SK-N-SH (cell line): ENCODE measurements at regions not wholly inside any gene's neighbourhood (a gene's known extent, or its start where the extent isn't known, plus 50 kb on each side); places are given as distances from the start of the nearest gene placed in this dataset.
A peak's percentile ranks its signal among the peaks of the same experiment; 100 is the strongest.

ENCODE experiments used
- CTCF ChIA-PET: fragments of 300-600, 350-600 bp; formaldehyde crosslinking; extraction: SDS; loops from one replicate; lab custom pipeline; 2021; lab: Yijun Ruan, JAX
- POLR2A ChIA-PET: fragments of 350-600 bp; sonication (Branson Sonifier 250); formaldehyde crosslinking; extraction: SDS; loops from one replicate; lab custom pipeline; 2020; ENCODE audit warnings: antibody characterized with exemption, inconsistent platforms; lab: Yijun Ruan, JAX
- DNase-seq: peaks from one replicate; pipeline ENCODE4 v3.0.0; 2012
- H2AFZ ChIP-seq: fragments of 200-600 bp; sonication (generic); 2 replicates; pipeline ENCODE4 v1.8.1; 2016; ENCODE audit warnings: antibody characterized with exemption, mild to moderate bottlenecking, low read depth
- H3F3A ChIP-seq: fragments of 200-600 bp; sonication (generic); replicated peaks from 2 replicates; pipeline ENCODE3; 2016; ENCODE audit warnings: antibody characterized with exemption, mild to moderate bottlenecking; ENCODE audit not compliant: insufficient read depth
- H3K27ac ChIP-seq, 2 experiments: fragments of 200-500 bp in 1 of 2; fragments of 200-600 bp in 1 of 2; sonication (Bioruptor generic) in 1 of 2; sonication (generic), shearing (Covaris generic) in 1 of 2; 2 replicates each; pipeline versions ENCODE4 v1.5.1 to v1.6.1; 2014 to 2016; ENCODE audit warnings: low read depth in 2 of 2, inconsistent platforms in 1 of 2, low read length in 1 of 2, mild to moderate bottlenecking in 1 of 2, mixed read lengths in 1 of 2
- H3K27me3 ChIP-seq: fragments of 200-600 bp; sonication (generic), shearing (Covaris generic); 2 replicates; pipeline ENCODE4 v1.6.1; 2016; ENCODE audit warnings: mixed run types; ENCODE audit not compliant: insufficient read depth
- H3K36me3 ChIP-seq, 2 experiments: fragments of 200-500 bp in 1 of 2; fragments of 200-600 bp in 1 of 2; sonication (Bioruptor generic) in 1 of 2; sonication (generic) in 1 of 2; replicated peaks in 1 of 2; 2 replicates each; pipeline versions ENCODE3 to v1.5.1; 2014 to 2016; ENCODE audit warnings: low read length in 1 of 2, mild to moderate bottlenecking in 1 of 2; ENCODE audit not compliant: insufficient read depth in 2 of 2, control insufficient read depth in 1 of 2
- H3K4me1 ChIP-seq, 2 experiments: fragments of 200-500 bp in 1 of 2; fragments of 200-600 bp in 1 of 2; sonication (Bioruptor generic) in 1 of 2; sonication (generic), shearing (Covaris generic) in 1 of 2; 2 replicates each; pipeline versions ENCODE4 v1.5.1 to v1.6.1; 2014 to 2016; ENCODE audit warnings: low read depth in 1 of 2, low read length in 1 of 2, mixed run types in 1 of 2; ENCODE audit not compliant: insufficient read depth in 2 of 2, control insufficient read depth in 1 of 2
- H3K4me2 ChIP-seq: fragments of 200-600 bp; sonication (generic), shearing (Covaris generic); 2 replicates; pipeline ENCODE4 v1.6.1; 2017; ENCODE audit warnings: mixed run types
- H3K4me3 ChIP-seq, 2 experiments: fragments of 200-500 bp in 1 of 2; fragments of 200-600 bp in 1 of 2; sonication (Bioruptor generic) in 1 of 2; sonication (generic), shearing (Covaris generic) in 1 of 2; 2 replicates each; pipeline versions ENCODE4 v1.5.1 to v1.8.1; 2014 to 2016; ENCODE audit warnings: low read depth in 2 of 2, inconsistent platforms in 1 of 2, low read length in 1 of 2, mild to moderate bottlenecking in 1 of 2, mixed read lengths in 1 of 2, moderate library complexity in 1 of 2
- H3K79me2 ChIP-seq: fragments of 200-600 bp; sonication (generic); 2 replicates; pipeline ENCODE4 v1.8.1; 2017; ENCODE audit warnings: mild to moderate bottlenecking; ENCODE audit not compliant: insufficient read depth
- H3K9ac ChIP-seq: fragments of 200-600 bp; sonication (generic); 2 replicates; pipeline ENCODE4 v1.6.1; 2017; ENCODE audit warnings: mixed run types
- H3K9me2 ChIP-seq: fragments of 200-600 bp; sonication (generic); 2 replicates; pipeline ENCODE4 v1.6.1; 2017; ENCODE audit warnings: mixed run types
- H3K9me3 ChIP-seq: fragments of 200-600 bp; sonication (generic); 2 replicates; pipeline ENCODE4 v1.6.1; 2017; ENCODE audit warnings: mixed run types, mild to moderate bottlenecking, moderate library complexity
- H4K20me1 ChIP-seq: fragments of 200-600 bp; sonication (generic); 2 replicates; pipeline ENCODE4 v1.6.1; 2017; ENCODE audit warnings: mild to moderate bottlenecking, mixed run types; ENCODE audit not compliant: insufficient read depth
- FOSL2 ChIP-seq: IDR thresholded peaks from 2 replicates; pipeline ENCODE4 v1.4.0; 2012; ENCODE audit warnings: low read depth, mild to moderate bottlenecking, moderate library complexity, borderline replicate concordance
- JUND ChIP-seq: IDR thresholded peaks from 2 replicates; pipeline ENCODE4 v1.4.0; 2012
- MEF2A ChIP-seq: IDR thresholded peaks from 2 replicates; pipeline ENCODE4 v1.4.0; 2012; ENCODE audit warnings: low read depth, borderline replicate concordance
- SMC3 ChIP-seq: IDR thresholded peaks from 2 replicates; pipeline ENCODE4 v1.6.1; 2012; ENCODE audit warnings: low read depth, low read length, improper control_type of control experiment
- TCF12 ChIP-seq: IDR thresholded peaks from 2 replicates; pipeline ENCODE4 v1.4.0; 2012
- ZBTB33 ChIP-seq: IDR thresholded peaks from 2 replicates; pipeline ENCODE4 v1.4.0; 2012; ENCODE audit warnings: low read depth, borderline replicate concordance
- WGBS: methylation state at CpG from one replicate; pipeline ENCODE4 v1.1.6; 2017; ENCODE audit warnings: low lambda C conversion rate; 5-methylcytosine and 5-hydroxymethylcytosine counted together
- TF ChIP-seq, protein P1 (sequence below): IDR thresholded peaks from 2 replicates; pipeline ENCODE4 v1.4.0; 2012; ENCODE audit warnings: low read depth
- TF ChIP-seq, protein P2 (sequence below): IDR thresholded peaks from 2 replicates; pipeline ENCODE4; 2012

DNA sequence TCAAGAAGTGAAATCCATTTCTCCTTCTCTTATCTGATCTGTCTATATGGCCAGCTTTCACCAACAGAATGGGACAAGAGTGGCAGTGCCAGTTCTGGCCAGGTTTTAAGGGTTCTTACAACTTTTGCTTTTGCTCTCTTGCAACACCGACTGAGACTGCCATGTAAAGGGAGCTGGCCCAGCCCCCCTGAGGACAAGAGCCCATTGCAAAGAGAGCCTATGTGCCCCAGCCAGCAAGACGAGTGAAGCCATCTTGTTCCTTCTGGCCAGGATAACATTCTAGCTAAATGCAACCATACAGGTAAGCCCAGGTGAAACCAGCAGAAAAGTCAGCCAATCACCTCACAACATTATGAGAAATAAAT lies 101.0 kb upstream of the RND3 start:
- DNase-seq = no peak
- CTCF ChIA-PET = no interaction called here
- H3K4me3 ChIP-seq = no peak overlapping the region
- no peak overlapping the region for H3K4me2 ChIP-seq
- POLR2A ChIA-PET = no interaction called here
- H3K79me2 ChIP-seq = no peaks in the 10 kb centered on the region
- H3K27me3 ChIP-seq = no peaks in the 10 kb centered on the region
- no peaks in the 10 kb centered on the region for H3F3A ChIP-seq
- no peaks in the 10 kb centered on the region for H3K9me2 ChIP-seq
- WGBS = 100% methylated on average over 2 of the region's 2 CpGs
- H3K4me1 ChIP-seq = peaks cover 0 to 3% of the 10 kb centered on the region in 2 experiments; a peak in 2 of 4 replicates
- H3K9me3 ChIP-seq = no peaks in the 10 kb centered on the region
- H3K36me3 ChIP-seq = no peaks in the 10 kb centered on the region
- no peaks in the 10 kb centered on the region for H4K20me1 ChIP-seq
- no peak for TF ChIP-seq JUND
- TF ChIP-seq FOSL2 = no peak
- TF ChIP-seq MEF2A = no peak
- TF ChIP-seq, protein P1, sequence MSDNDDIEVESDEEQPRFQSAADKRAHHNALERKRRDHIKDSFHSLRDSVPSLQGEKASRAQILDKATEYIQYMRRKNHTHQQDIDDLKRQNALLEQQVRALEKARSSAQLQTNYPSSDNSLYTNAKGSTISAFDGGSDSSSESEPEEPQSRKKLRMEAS = no peak
- no peak for TF ChIP-seq ZBTB33
- no peak for TF ChIP-seq TCF12
- no peak overlapping the region for H3K9ac ChIP-seq
- peak overlapping the region in 1 of 2 experiments; percentile 69; a peak in 1 of 4 replicates for H3K27ac ChIP-seq
- no peak overlapping the region for H2AFZ ChIP-seq

- CTCF ChIA-PET = no interaction called here
- H3K9me2 ChIP-seq = no peaks in the 10 kb centered on the region
- H3K9ac ChIP-seq = no peak overlapping the region
- no peaks in the 10 kb centered on the region for H3K27me3 ChIP-seq
- peak overlapping the region; percentile 4; the same call in 1 of the 2 replicates for H2AFZ ChIP-seq
- no peaks in the 10 kb centered on the region for H3K9me3 ChIP-seq
- DNase-seq = no peak
- H4K20me1 ChIP-seq = no peaks in the 10 kb centered on the region
- H3K4me2 ChIP-seq = no peak overlapping the region
- peaks cover 0 to 3% of the 10 kb centered on the region in 2 experiments; a peak in 2 of 4 replicates for H3K4me1 ChIP-seq
- WGBS = 77% methylated on average over 10 of the region's 10 CpGs
- H3K36me3 ChIP-seq = no peaks in the 10 kb centered on the region
- no peaks in the 10 kb centered on the region for H3K79me2 ChIP-seq
- POLR2A ChIA-PET = no interaction called here
- peak overlapping the region; percentile 18 to 69 for H3K27ac ChIP-seq
- no peaks in the 10 kb centered on the region for H3F3A ChIP-seq
- TF ChIP-seq, protein P2, sequence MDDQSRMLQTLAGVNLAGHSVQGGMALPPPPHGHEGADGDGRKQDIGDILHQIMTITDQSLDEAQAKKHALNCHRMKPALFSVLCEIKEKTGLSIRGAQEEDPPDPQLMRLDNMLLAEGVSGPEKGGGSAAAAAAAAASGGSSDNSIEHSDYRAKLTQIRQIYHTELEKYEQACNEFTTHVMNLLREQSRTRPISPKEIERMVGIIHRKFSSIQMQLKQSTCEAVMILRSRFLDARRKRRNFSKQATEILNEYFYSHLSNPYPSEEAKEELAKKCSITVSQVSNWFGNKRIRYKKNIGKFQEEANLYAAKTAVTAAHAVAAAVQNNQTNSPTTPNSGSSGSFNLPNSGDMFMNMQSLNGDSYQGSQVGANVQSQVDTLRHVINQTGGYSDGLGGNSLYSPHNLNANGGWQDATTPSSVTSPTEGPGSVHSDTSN = 0 out of 2 replicates have a peak, but pooled peaks have one; percentile 31
- peak; percentile 57 for TF ChIP-seq TCF12
- no peak for TF ChIP-seq SMC3
- H3K4me3 ChIP-seq = no peak overlapping the region
These were observed 100.4 kb upstream of the RND3 start for GRCh38 chr2:150587547-150588505.
